UCSD-AML1 (cell line): ENCODE measurements at regions not wholly inside any gene's neighbourhood (a gene's known extent, or its start where the extent isn't known, plus 50 kb on each side); places are given as distances from the start of the nearest gene placed in this dataset.

Experiments used
- DNase-seq: peaks from one replicate; lab custom pipeline; 2025; ENCODE audit not compliant: unreplicated experiment; lab: John Stamatoyannopoulos, UW

DNA sequence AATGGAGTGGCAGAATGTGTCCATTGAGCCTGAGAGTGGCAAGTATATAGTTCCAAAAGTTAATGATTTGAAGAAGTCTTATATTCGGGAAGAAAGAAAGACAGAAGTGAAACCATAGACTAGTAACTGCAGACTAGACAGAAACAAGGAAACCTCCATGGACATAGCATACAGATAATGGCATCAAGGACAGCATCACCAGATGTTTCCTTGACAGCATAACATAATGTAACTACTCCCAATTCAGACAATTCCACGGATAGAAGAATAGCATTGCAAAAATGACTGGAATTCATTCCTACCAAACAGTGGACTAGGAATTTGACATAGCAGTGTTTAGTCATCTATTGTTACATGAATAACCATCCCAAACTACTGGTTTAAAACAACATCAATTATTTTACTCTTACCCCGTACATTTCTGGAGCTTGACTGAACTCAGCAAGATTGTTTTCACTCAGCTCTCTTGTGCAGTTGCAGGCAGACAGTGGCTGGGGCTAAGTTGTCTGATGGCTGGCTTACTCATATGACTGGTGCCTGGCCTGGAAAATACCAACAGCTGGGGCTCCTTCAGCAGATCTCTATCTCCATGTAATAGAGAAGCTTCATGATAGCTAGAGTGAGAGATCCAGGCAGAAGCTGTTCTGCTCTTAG is 109.7 kb upstream of the GADL1 start:
- no peak for DNase-seq

DNA sequence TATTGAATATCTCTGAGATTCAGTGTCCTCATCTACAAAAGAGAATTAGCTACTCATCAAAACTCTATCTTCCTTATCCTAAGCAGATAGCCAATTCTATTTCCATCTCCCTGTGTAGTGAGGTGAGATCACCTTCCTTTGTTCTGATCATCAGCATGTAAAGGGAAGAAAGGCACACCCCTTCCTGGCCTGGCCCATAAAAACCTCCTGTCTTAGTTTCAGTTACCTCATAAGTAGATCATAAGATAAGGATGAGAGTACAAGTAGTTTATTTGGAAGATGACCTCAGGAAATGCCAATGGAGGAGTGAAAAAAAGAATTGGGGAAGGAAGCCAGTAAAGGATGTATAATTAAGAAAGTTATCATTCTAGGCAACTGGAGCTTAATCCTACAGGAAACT is 114.5 kb upstream of the GADL1 start:
- no peak for DNase-seq

DNA sequence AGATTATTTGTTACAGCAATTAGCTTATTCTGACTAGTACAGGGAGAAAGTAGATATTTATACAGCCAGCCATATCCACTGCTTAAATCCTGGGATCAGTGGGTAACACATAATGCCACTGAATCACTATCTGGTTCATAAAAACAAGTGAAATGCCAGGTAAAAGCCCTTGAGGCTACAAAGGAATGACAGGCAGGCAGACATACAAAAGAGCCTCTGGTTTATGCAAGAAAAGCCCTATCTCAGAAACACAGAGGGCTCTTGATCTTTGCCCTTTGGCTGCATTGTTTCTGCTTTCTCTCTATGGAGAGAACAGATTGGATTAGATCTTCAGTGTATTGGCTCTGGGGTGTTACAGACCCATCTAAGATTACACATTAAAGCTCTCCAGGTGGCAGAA is 115.4 kb upstream of the GADL1 start:
- DNase-seq = no peak

DNA sequence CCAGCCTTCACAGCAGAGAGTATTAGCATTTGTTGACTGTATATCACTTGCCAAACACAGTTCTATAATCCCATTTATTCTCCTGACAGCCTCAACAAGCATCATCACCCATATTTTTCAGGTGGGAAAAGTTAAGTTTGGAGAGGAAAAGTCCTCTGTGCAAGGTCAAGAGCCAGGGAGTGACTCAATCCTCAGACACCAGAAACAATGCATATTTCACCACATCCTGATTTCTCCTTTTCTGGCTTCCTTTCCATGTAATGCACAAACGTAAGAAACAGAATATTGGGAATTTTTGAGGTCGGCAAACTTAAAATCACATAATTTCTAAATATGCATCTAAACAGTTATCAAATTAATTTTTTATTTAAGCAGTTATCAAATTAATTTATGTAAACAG is 116.0 kb upstream of the GADL1 start:
- DNase-seq = no peak

DNA sequence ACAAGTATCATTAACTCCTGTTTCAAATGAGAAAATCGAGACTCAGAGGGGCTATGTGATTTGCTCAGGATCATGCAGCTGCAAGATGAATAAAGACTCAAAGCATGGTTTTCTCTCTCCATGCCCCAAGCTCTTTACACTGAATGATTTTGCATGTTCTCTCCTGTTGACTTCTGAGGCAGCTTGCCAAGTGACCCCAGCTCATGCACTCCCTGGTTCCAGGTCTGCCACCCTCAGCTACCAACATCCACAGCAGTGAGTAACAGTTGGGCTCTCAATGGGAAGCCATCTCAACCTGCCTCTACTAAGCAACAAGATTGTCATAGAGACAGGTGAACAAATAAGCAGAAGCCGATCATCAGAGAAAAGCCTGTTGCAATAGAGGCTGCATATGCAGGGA is 116.9 kb upstream of the GADL1 start:
- DNase-seq = no peak

DNA sequence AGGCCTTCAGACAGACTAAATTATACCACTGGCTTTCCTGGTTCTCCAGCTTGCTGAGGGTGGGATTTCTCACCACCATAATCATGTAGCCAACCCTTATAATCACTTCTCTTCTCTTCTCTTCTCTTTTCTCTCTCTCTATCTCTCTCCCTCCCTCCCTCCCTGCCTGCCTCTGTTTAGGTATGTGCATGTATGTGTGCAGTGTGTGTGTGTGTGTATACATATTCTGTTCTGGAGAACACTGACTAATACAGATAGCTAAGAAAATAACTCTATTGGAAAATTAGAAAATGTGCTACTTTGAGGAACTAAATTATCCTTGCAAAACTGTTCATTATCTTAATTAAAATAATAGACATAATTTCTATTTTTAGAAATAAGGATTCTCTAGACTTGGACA is 118.6 kb upstream of the GADL1 start:
- no peak for DNase-seq

DNA sequence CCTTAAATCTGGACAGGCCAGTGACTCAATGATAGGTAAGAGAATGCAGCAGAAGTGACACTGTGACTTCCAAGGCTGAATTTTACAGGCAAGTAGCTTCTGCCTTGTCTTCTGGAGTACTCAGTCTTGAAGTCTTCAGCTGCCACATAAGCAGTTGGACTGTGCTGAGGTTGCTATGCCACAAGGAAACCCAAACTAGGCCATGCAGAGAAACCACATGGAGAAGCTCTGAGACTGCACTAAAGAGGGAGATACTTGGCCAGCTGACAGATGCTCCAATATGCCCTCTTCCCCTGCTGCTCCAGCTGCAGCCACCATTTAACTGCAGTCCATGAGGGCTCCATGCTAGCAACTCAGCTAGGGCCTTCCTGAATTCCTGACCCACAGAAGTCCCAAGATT is 119.4 kb upstream of the GADL1 start:
- no peak for DNase-seq

DNA sequence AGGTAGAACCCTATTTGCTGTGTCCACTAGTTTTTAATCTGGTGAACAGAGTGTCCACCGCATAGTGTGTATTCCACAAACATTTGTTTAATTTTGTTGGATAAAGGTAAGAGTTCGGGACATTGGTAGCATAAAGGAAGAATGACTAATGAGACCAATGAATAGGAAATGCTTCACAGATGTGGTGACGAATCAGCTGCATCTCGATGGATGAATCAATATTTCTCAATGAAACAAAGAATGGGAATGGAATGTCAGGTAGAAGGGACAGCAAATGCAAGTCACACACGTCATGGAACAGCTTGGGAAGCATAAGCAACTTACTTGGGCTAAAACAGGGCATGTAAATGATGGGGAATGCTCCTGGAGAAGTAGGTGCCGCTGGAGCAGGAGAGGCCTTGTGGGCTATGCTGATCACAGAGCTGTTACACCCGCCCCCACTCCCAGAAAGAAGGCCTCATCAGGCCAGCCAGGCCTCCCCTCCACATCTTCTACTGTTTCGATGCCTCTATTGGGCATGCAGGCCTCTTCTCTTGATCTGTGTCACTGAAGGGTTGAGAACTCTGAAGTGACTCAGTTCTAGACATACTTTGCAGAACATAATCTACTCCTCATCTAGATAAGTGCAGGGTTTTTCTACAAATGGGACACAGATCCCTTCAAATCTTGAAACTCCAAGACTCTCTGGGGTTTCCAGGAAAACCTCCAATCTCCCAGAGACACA is 120.0 kb upstream of the GADL1 start:
- DNase-seq = no peak

DNA sequence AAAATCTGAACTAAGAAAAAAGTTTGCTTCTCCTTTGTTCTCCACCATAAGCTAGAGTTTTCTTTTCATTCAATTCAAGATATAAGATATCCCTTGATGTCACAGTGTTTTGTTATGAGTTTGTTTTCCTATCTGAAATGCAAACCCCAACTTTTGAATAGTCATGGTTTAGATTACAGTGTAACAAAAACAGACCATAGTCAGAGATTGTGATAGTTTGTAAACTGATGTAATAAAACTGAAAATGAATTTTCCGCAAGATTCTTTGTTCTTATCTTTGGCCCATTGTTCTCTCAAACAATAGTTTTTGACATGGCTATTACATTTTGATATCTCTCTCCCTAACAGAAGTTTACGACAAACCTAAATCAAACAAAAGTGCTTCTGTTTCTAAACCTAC is 121.7 kb upstream of the GADL1 start:
- DNase-seq = no peak

DNA sequence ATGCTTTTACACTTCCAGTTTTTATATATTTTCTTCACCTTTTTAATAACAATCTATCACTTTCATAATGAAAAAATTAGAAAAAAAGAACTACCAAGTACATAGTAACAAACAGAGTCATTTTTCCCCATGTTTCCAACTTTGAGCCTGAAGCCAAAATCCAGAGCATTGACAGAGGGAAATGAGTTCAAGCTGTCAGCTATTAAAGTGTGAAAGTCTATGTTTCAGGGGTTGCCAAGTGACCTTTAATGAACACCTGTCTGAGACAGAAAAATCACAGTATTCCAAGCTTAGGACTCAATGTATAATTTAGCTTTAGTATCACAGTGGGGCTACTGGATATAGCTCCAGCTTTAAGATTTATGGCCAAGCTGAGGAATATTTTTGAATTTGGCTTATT is 128.3 kb upstream of the GADL1 start:
- DNase-seq = no peak

DNA sequence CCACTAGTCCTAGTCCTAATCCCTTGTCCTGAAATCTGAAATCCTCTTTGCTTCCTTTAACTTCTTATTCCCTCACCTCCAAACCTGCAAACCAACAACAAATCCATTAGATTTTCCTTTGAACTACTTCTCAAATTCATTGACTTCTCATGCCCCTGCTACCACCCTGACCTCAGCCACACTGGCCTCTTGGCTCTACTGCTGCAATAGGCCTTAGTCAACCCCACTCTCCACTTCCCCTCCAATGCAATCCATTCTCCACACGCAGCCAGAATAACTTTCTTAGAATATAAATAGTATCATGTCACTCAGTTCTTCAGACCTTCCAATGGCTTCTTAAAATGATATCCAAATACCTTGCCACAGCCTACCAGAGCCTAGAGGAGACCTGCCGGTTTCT is 131.1 kb upstream of the GADL1 start:
- DNase-seq = no peak

DNA sequence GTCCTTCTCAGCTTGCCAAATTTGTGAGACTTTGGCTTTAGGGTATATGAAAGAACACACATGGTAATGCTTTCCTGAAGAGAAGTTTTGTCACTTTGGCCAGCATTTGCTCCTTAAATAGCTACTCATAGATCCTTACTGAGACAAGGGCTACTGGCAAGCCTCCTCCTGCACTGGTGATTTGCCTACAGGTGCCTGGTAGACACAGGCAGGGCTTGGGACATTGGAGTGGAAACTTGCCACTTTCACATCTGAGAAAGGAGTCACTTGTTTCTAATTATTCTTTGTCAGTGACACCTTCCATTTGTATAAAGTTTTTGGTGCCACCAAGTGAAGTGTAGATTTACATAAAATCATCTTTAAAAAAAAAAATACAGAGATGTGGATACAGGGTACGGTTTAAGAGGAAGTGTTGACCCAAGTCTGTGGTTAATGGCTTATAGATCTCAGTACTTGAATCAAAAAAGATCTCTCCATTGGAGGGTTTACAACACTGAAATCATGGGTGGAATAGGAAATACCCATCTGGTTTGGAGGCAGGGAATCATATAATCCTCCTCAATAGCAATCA is 132.8 kb upstream of the GADL1 start:
- DNase-seq = no peak

DNA sequence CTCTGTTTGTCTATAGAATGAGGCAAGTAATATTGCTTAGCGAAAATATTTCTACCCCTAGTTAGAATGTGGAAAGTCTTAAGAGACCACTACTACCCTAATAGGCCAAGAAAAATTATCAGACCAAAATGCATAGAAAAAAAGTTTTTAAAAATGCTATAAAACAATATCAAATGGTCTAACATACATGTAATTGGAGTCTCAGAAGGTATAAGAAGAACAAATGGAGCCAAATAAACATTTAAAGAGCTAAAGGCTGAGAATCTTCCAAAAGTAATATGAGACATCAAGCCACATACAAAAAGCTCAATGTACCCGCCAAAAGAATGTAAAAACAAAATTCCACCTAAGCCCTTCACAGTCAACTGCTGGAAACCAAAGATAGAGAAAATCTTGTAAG is 133.5 kb upstream of the GADL1 start:
- no peak for DNase-seq

DNA sequence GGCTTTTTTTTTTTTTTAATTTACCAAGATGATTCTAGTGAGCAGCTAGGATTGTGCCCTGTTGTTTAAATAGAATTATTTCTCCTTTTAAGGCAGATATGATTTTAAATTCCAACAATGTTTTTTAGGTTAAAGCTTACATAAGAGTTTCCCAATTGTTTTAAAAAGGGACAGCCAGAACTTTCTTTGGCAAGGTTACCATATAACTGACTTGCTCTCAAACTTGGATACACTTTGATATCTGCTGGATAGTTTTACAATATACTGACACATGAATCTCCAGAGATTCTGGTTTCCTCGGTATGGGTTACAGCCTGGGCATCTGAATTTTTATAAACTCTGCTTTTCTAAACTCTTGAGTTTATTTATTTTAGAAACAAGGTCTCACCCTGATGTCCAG is 134.3 kb upstream of the GADL1 start:
- no peak for DNase-seq

DNA sequence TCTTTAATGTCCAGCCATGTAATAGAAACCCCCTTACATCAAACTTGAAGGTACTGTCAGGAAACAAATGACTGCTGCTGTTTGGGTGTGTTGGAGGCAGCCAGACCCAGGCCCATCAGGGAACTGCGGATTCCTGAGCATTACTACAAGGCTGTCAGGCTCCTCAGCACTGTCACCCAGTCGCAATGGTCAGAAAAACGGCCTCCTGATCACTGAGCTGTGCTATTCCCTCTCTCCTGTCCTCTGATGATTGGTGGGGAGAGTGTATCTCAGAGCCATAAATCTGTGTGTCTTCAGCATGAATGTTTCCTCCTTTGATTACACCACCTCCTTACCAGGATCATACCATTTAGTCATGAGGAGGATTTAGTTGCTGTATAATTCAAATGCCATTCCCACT is 135.2 kb upstream of the GADL1 start:
- DNase-seq = no peak

DNA sequence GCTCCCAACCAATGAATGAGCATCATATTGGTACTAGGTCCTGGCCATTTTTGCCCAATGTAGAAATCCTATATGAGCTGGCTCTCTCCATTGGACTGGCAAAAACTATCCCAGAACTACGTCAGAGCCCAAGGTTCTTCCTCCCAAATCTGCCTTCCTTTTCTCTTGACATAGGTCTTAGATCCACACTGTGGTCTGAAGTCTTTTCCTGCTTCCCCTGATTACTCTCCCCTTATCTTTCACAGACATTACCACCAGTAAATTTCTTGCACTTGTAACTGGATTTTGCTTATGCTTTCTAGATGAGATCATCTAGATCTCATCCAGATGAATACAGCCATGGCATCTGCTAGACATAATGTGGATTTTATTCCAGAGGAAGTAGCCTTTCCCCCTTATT is 141.2 kb upstream of the GADL1 start:
- DNase-seq = no peak

DNA sequence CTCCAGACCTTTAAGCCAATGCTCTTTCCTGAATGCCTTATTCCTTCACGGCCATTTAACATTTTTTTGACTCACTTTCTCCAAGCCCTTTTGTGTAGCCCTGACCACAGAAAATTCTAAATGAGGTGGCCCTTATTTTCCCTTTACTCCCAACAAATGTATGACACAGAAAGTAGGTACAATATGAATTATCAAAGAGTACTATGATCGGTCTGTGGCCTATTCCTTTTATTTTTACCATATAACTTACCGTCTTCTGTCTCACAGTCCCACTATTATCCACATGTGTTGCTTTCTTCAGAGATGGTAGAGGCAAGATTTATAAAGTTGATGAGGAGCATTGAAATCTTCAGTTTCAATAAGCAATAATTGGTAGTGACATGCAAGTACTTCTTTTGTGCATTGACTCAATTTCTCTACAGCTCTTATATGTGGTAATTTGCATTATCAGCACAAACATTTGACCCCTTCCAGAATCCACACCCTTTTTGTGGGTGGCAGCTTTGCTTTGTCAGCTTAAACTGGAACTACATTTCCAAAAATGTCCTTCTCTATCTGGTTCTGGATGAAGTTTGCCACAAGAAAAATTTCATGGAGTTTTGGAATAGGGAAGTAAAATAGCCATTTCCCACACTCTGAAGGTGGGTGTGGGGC is 143.8 kb upstream of the GADL1 start:
- DNase-seq = no peak

DNA sequence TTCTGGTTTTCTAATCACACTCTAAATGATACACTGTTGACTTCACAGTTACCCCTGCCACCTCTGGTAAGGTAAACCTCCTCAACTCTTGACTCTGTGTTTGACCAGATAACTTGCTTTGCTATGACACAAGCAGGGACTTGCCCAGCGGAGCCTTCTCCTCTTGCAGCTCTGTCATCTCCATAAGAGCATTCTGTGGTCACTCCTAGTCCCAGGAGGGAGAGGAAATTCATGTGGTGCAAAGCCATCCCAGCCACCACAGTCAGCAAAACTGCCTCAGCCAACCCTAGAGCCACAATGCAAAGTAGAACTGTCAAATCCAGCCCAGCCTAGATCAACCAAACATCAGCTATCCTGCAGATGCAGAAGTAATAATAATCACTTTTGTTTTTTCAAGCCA is 144.7 kb upstream of the GADL1 start:
- DNase-seq = no peak

DNA sequence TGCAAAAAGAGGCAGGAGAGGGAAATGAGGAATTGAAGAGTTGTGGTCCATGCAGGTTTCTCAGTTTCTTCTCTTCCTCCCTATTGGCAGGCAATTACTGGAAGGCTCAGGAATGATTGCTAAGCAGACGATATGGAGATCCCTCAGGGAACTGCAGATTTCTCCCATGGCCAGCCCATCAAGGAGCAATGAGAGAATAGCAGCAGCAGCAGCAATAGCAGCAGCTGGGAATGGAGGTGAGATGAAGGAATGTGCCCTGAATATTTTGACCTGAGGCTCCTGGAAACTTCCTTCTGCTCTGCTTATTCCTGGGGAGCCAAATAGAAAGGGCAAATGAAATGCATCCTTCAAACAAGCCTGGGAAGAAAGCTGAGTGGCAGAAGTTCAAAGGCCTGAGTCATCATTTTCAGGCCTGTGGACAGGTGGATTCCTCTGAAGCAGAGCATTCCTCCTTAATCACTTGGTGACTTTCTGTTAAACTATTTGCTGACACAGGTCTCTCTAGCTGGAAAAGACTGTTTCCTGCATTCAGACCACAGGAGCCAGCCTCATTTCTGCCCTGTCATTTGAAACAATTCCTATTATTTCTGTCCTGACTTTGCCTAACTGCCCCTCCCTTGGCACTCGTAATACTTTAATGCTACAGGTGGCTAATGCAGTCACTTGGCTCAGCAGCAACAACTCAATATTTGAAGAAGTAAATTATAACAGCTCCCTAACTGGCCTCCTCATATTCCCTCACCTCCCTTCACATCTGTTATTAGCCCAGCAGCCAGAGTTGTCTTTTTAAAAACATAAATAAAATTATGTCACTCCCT is 146.9 kb upstream of the GADL1 start:
- no peak for DNase-seq

DNA sequence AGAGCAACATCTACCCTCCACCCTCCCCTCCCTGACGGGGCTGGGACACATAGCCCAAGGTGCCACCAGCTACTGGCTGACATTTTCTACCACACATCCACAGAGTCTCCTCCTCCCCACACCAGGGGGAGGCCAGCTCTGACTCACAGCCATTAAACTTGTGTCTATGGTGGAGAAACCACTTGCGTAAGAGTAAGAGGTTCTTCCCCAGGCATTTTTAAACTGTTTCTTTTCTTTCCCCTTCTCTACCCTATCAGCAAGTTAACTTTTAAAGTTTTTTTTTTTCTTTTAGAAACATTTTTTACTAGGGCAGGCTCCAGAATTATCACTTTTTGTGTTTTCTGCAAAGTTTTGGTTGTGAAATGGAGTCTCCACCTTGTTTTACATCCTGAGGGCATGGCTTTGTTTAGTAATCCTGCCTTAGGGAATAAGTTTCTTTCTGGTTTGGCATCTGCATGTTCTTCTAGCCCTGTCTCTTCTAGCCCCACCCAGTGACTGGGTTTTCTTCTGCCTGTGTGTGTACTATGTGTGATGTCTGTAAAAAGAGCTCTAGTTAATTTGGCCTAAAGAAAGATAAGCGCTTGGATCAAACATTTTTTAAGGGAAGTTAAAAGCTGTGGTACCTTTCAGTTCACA is 148.8 kb upstream of the GADL1 start:
- no peak for DNase-seq

DNA sequence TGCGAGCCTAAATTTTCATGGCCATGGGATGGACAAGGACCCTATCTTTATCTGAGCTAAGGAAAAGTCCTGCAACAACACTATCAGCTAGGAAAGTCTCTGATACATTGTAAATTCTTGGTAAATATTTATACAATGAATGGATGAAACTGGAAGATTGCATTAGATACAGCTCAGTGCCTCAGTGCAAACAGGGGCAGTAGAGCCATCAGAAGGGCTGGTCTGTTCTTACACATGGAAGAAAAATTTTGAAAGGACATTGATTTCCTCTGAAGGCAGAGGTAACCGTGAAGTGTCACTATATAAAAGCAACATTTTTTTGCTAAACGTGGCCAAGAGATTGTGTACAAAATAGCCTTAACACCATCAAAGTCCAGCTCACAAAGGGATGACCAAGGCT is 153.2 kb upstream of the GADL1 start:
- no peak for DNase-seq
